SK-N-SH (cell line): ENCODE measurements at regions not wholly inside any gene's neighbourhood (a gene's known extent, or its start where the extent isn't known, plus 50 kb on each side); places are given as distances from the start of the nearest gene placed in this dataset.

Experiments used
- CTCF ChIA-PET: fragments of 300-600, 350-600 bp; formaldehyde crosslinking; extraction: SDS; loops from one replicate; lab custom pipeline; 2021; lab: Yijun Ruan, JAX
- POLR2A ChIA-PET: fragments of 350-600 bp; sonication (Branson Sonifier 250); formaldehyde crosslinking; extraction: SDS; loops from one replicate; lab custom pipeline; 2020; ENCODE audit warnings: antibody characterized with exemption, inconsistent platforms; lab: Yijun Ruan, JAX
- DNase-seq: peaks from one replicate; pipeline ENCODE4 v3.0.0; 2012
- H2AFZ ChIP-seq: fragments of 200-600 bp; sonication (generic); 2 replicates; pipeline ENCODE4 v1.8.1; 2016; ENCODE audit warnings: antibody characterized with exemption, mild to moderate bottlenecking, low read depth
- H3F3A ChIP-seq: fragments of 200-600 bp; sonication (generic); replicated peaks from 2 replicates; pipeline ENCODE3; 2016; ENCODE audit warnings: antibody characterized with exemption, mild to moderate bottlenecking; ENCODE audit not compliant: insufficient read depth
- H3K27ac ChIP-seq, 2 experiments: fragments of 200-500 bp in 1 of 2; fragments of 200-600 bp in 1 of 2; sonication (Bioruptor generic) in 1 of 2; sonication (generic), shearing (Covaris generic) in 1 of 2; 2 replicates each; pipeline versions ENCODE4 v1.5.1 to v1.6.1; 2014 to 2016; ENCODE audit warnings: low read depth in 2 of 2, inconsistent platforms in 1 of 2, low read length in 1 of 2, mild to moderate bottlenecking in 1 of 2, mixed read lengths in 1 of 2
- H3K27me3 ChIP-seq: fragments of 200-600 bp; sonication (generic), shearing (Covaris generic); 2 replicates; pipeline ENCODE4 v1.6.1; 2016; ENCODE audit warnings: mixed run types; ENCODE audit not compliant: insufficient read depth
- H3K36me3 ChIP-seq, 2 experiments: fragments of 200-500 bp in 1 of 2; fragments of 200-600 bp in 1 of 2; sonication (Bioruptor generic) in 1 of 2; sonication (generic) in 1 of 2; replicated peaks in 1 of 2; 2 replicates each; pipeline versions ENCODE3 to v1.5.1; 2014 to 2016; ENCODE audit warnings: low read length in 1 of 2, mild to moderate bottlenecking in 1 of 2; ENCODE audit not compliant: insufficient read depth in 2 of 2, control insufficient read depth in 1 of 2
- H3K4me1 ChIP-seq, 2 experiments: fragments of 200-500 bp in 1 of 2; fragments of 200-600 bp in 1 of 2; sonication (Bioruptor generic) in 1 of 2; sonication (generic), shearing (Covaris generic) in 1 of 2; 2 replicates each; pipeline versions ENCODE4 v1.5.1 to v1.6.1; 2014 to 2016; ENCODE audit warnings: low read depth in 1 of 2, low read length in 1 of 2, mixed run types in 1 of 2; ENCODE audit not compliant: insufficient read depth in 2 of 2, control insufficient read depth in 1 of 2
- H3K4me2 ChIP-seq: fragments of 200-600 bp; sonication (generic), shearing (Covaris generic); 2 replicates; pipeline ENCODE4 v1.6.1; 2017; ENCODE audit warnings: mixed run types
- H3K4me3 ChIP-seq, 2 experiments: fragments of 200-500 bp in 1 of 2; fragments of 200-600 bp in 1 of 2; sonication (Bioruptor generic) in 1 of 2; sonication (generic), shearing (Covaris generic) in 1 of 2; 2 replicates each; pipeline versions ENCODE4 v1.5.1 to v1.8.1; 2014 to 2016; ENCODE audit warnings: low read depth in 2 of 2, inconsistent platforms in 1 of 2, low read length in 1 of 2, mild to moderate bottlenecking in 1 of 2, mixed read lengths in 1 of 2, moderate library complexity in 1 of 2
- H3K79me2 ChIP-seq: fragments of 200-600 bp; sonication (generic); 2 replicates; pipeline ENCODE4 v1.8.1; 2017; ENCODE audit warnings: mild to moderate bottlenecking; ENCODE audit not compliant: insufficient read depth
- H3K9ac ChIP-seq: fragments of 200-600 bp; sonication (generic); 2 replicates; pipeline ENCODE4 v1.6.1; 2017; ENCODE audit warnings: mixed run types
- H3K9me2 ChIP-seq: fragments of 200-600 bp; sonication (generic); 2 replicates; pipeline ENCODE4 v1.6.1; 2017; ENCODE audit warnings: mixed run types
- H3K9me3 ChIP-seq: fragments of 200-600 bp; sonication (generic); 2 replicates; pipeline ENCODE4 v1.6.1; 2017; ENCODE audit warnings: mixed run types, mild to moderate bottlenecking, moderate library complexity
- H4K20me1 ChIP-seq: fragments of 200-600 bp; sonication (generic); 2 replicates; pipeline ENCODE4 v1.6.1; 2017; ENCODE audit warnings: mild to moderate bottlenecking, mixed run types; ENCODE audit not compliant: insufficient read depth
- CHD2 ChIP-seq: fragments of 150-350 bp; IDR thresholded peaks from 2 replicates; pipeline ENCODE4 v1.6.1; 2018; ENCODE audit warnings: low read length; ENCODE audit not compliant: partially characterized antibody
- ELF1 ChIP-seq: IDR thresholded peaks from 2 replicates; pipeline ENCODE4 v1.4.0; 2012
- FOSL2 ChIP-seq: IDR thresholded peaks from 2 replicates; pipeline ENCODE4 v1.4.0; 2012; ENCODE audit warnings: low read depth, mild to moderate bottlenecking, moderate library complexity, borderline replicate concordance
- FOXJ3 ChIP-seq: sonication (generic); formaldehyde crosslinking; IDR thresholded peaks from 2 replicates; pipeline ENCODE4 v1.5.1; 2020; ENCODE audit warnings: mild to moderate bottlenecking, missing genetic modification reagents
- JUND ChIP-seq: IDR thresholded peaks from 2 replicates; pipeline ENCODE4 v1.4.0; 2012
- NRF1 ChIP-seq: IDR thresholded peaks from 2 replicates; pipeline ENCODE4 v1.6.1; 2012; ENCODE audit warnings: low read depth, mild to moderate bottlenecking, low read length
- POLR2AphosphoS5 ChIP-seq: IDR thresholded peaks from 2 replicates; pipeline ENCODE4 v1.6.1; 2012; ENCODE audit warnings: low read depth, low read length
- RAD21 ChIP-seq: IDR thresholded peaks from 2 replicates; pipeline ENCODE4 v1.6.1; 2012; ENCODE audit warnings: mild to moderate bottlenecking, low read length
- RCOR1 ChIP-seq: fragments of 150-350 bp; IDR thresholded peaks from 2 replicates; pipeline ENCODE4 v1.6.1; 2017; ENCODE audit warnings: antibody characterized with exemption, low read length
- SIN3A ChIP-seq: IDR thresholded peaks from 2 replicates; pipeline ENCODE4 v1.6.1; 2012; ENCODE audit warnings: low read depth, mild to moderate bottlenecking, low read length, moderate library complexity, borderline replicate concordance
- SMC3 ChIP-seq: IDR thresholded peaks from 2 replicates; pipeline ENCODE4 v1.6.1; 2012; ENCODE audit warnings: low read depth, low read length, improper control_type of control experiment
- TAF1 ChIP-seq: IDR thresholded peaks from 2 replicates; pipeline ENCODE4 v1.6.1; 2012; ENCODE audit warnings: low read depth, mild to moderate bottlenecking, low read length, moderate library complexity, borderline replicate concordance
- TEAD4 ChIP-seq: IDR thresholded peaks from 2 replicates; pipeline ENCODE4 v1.4.0; 2012; ENCODE audit warnings: mild to moderate bottlenecking, borderline replicate concordance; ENCODE audit not compliant: insufficient read depth
- WGBS: methylation state at CpG from one replicate; pipeline ENCODE4 v1.1.6; 2017; ENCODE audit warnings: low lambda C conversion rate; 5-methylcytosine and 5-hydroxymethylcytosine counted together
- TF ChIP-seq, protein P1 (sequence below): IDR thresholded peaks from 2 replicates; pipeline ENCODE4 v1.6.1; 2012; ENCODE audit warnings: mild to moderate bottlenecking, low read depth, low read length, moderate library complexity
- TF ChIP-seq, protein P2 (sequence below): IDR thresholded peaks from 2 replicates; pipeline ENCODE4 v1.4.0; 2012; ENCODE audit warnings: low read depth, borderline replicate concordance
- TF ChIP-seq, protein P3 (sequence below): fragments of 150-350 bp; IDR thresholded peaks from 2 replicates; pipeline ENCODE4 v1.6.1; 2016; ENCODE audit warnings: mild to moderate bottlenecking, low read depth, low read length
- TF ChIP-seq, protein P4 (sequence below): IDR thresholded peaks from 2 replicates; pipeline ENCODE4; 2012

DNA sequence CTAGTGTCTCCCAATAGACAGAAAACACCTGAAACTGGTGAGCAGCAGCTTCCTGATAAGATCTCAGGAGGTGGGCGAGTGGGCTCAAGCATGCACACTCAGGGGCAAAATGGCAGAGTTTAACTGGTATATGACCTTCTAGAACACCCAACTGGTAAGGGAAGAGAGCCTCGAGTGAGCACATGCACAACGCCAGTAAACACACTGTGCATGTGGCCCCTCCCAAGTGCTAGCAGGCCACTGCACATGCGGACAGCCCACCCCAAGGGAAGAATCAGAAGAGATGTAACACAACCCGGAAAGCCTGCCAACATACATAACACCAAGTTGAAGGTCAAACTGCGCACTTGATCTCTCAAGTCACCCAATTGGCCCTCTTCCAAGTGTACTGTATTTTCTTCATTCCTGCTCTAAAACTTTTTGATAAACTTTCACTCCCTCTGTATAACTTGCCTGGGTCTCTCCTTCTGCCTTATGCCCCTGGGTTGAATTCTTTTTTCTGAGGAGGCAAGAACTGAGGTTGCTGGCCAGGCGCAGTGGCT is 138.2 kb downstream of the GLUL start:
- no peaks in the 10 kb centered on the region for H3K79me2 ChIP-seq
- H3K9me2 ChIP-seq: no peaks in the 10 kb centered on the region
- no peak overlapping the region for H2AFZ ChIP-seq
- 24% methylated on average over 7 of the region's 7 CpGs for WGBS
- no peaks in the 10 kb centered on the region; a peak in 1 of 4 replicates for H3K4me1 ChIP-seq
- H3K36me3 ChIP-seq: no peaks in the 10 kb centered on the region
- H4K20me1 ChIP-seq: no peaks in the 10 kb centered on the region
- no peak overlapping the region for H3K4me2 ChIP-seq
- no peaks in the 10 kb centered on the region for H3K9me3 ChIP-seq
- DNase-seq: no peak
- ChIA-PET CTCF (no interaction called here), POLR2A (no interaction called here)
- no peaks in the 10 kb centered on the region for H3F3A ChIP-seq
- TF ChIP-seq POLR2AphosphoS5: no peak
- TF ChIP-seq, protein P1, sequence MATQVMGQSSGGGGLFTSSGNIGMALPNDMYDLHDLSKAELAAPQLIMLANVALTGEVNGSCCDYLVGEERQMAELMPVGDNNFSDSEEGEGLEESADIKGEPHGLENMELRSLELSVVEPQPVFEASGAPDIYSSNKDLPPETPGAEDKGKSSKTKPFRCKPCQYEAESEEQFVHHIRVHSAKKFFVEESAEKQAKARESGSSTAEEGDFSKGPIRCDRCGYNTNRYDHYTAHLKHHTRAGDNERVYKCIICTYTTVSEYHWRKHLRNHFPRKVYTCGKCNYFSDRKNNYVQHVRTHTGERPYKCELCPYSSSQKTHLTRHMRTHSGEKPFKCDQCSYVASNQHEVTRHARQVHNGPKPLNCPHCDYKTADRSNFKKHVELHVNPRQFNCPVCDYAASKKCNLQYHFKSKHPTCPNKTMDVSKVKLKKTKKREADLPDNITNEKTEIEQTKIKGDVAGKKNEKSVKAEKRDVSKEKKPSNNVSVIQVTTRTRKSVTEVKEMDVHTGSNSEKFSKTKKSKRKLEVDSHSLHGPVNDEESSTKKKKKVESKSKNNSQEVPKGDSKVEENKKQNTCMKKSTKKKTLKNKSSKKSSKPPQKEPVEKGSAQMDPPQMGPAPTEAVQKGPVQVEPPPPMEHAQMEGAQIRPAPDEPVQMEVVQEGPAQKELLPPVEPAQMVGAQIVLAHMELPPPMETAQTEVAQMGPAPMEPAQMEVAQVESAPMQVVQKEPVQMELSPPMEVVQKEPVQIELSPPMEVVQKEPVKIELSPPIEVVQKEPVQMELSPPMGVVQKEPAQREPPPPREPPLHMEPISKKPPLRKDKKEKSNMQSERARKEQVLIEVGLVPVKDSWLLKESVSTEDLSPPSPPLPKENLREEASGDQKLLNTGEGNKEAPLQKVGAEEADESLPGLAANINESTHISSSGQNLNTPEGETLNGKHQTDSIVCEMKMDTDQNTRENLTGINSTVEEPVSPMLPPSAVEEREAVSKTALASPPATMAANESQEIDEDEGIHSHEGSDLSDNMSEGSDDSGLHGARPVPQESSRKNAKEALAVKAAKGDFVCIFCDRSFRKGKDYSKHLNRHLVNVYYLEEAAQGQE: no peak
- TF ChIP-seq, protein P2, sequence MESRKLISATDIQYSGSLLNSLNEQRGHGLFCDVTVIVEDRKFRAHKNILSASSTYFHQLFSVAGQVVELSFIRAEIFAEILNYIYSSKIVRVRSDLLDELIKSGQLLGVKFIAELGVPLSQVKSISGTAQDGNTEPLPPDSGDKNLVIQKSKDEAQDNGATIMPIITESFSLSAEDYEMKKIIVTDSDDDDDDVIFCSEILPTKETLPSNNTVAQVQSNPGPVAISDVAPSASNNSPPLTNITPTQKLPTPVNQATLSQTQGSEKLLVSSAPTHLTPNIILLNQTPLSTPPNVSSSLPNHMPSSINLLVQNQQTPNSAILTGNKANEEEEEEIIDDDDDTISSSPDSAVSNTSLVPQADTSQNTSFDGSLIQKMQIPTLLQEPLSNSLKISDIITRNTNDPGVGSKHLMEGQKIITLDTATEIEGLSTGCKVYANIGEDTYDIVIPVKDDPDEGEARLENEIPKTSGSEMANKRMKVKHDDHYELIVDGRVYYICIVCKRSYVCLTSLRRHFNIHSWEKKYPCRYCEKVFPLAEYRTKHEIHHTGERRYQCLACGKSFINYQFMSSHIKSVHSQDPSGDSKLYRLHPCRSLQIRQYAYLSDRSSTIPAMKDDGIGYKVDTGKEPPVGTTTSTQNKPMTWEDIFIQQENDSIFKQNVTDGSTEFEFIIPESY: no peak
- TF ChIP-seq ELF1: no peak
- TF ChIP-seq, protein P3, sequence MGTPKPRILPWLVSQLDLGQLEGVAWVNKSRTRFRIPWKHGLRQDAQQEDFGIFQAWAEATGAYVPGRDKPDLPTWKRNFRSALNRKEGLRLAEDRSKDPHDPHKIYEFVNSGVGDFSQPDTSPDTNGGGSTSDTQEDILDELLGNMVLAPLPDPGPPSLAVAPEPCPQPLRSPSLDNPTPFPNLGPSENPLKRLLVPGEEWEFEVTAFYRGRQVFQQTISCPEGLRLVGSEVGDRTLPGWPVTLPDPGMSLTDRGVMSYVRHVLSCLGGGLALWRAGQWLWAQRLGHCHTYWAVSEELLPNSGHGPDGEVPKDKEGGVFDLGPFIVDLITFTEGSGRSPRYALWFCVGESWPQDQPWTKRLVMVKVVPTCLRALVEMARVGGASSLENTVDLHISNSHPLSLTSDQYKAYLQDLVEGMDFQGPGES: no peak
- no peak for TF ChIP-seq FOSL2
- no peak for TF ChIP-seq NRF1
- no peak for TF ChIP-seq SMC3
- TF ChIP-seq, protein P4, sequence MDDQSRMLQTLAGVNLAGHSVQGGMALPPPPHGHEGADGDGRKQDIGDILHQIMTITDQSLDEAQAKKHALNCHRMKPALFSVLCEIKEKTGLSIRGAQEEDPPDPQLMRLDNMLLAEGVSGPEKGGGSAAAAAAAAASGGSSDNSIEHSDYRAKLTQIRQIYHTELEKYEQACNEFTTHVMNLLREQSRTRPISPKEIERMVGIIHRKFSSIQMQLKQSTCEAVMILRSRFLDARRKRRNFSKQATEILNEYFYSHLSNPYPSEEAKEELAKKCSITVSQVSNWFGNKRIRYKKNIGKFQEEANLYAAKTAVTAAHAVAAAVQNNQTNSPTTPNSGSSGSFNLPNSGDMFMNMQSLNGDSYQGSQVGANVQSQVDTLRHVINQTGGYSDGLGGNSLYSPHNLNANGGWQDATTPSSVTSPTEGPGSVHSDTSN: no peak
- TF ChIP-seq RAD21: no peak
- no peak for TF ChIP-seq JUND
- TF ChIP-seq TEAD4: no peak
- TF ChIP-seq CHD2: no peak
- TF ChIP-seq SIN3A: no peak
- TF ChIP-seq RCOR1: no peak
- TF ChIP-seq TAF1: no peak
- no peak for TF ChIP-seq FOXJ3 (CRISPR knock-in tag)
- TF ChIP-seq, all 33 proteins: peak for 0
- no peak overlapping the region for H3K27ac ChIP-seq
- H3K9ac ChIP-seq: no peak overlapping the region
- H3K27me3 ChIP-seq: no peaks in the 10 kb centered on the region
- no peak overlapping the region for H3K4me3 ChIP-seq
